K562 (cell line): ENCODE measurements at regions not wholly inside any gene's neighbourhood (a gene's known extent, or its start where the extent isn't known, plus 50 kb on each side); places are given as distances from the start of the nearest gene placed in this dataset.

Experiments used
- CTCF ChIP-seq, 3 experiments: IDR thresholded peaks in 2 of 3; conservative IDR thresholded peaks in 1 of 3; 2 replicates each; pipeline ENCODE4 v1.5.1; 2011 to 2012; ENCODE audit warnings: low read length in 3 of 3, mild to moderate bottlenecking in 3 of 3, control low read depth in 2 of 3, improper control_type of control experiment in 1 of 3, inconsistent platforms in 1 of 3, low read depth in 1 of 3, mixed read lengths in 1 of 3, moderate library complexity in 1 of 3; ENCODE audit not compliant: insufficient read depth in 2 of 3
- HMG20A ChIP-seq: fragments of 450-650 bp; formaldehyde crosslinking; conservative IDR thresholded peaks from 2 replicates; pipeline ENCODE4 v1.4.0; 2020; ENCODE audit warnings: mild to moderate bottlenecking, mixed read lengths
- KDM1A ChIP-seq, 2 experiments: fragments of 450-650 bp; IDR thresholded peaks; 2 replicates each; pipeline ENCODE4 v1.6.1; 2016; ENCODE audit warnings: mild to moderate bottlenecking in 2 of 2
- KDM4B ChIP-seq, 2 experiments: fragments of 450-650 bp in 1 of 2; sonication (generic) in 1 of 2; IDR thresholded peaks; 2 replicates each; pipeline ENCODE4 v1.6.1; 2016 to 2017; ENCODE audit warnings: borderline replicate concordance in 2 of 2, antibody characterized with exemption in 1 of 2, low read depth in 1 of 2, mild to moderate bottlenecking in 1 of 2
- MNT ChIP-seq, 2 experiments: fragments of 450-650 bp; conservative IDR thresholded peaks; 2 replicates each; pipeline ENCODE4 v1.6.1; 2017; ENCODE audit warnings: mild to moderate bottlenecking in 2 of 2, moderate library complexity in 2 of 2
- MTA1 ChIP-seq: fragments of 450-650 bp; IDR thresholded peaks from 2 replicates; pipeline ENCODE4 v1.6.1; 2017; ENCODE audit warnings: borderline replicate concordance
- NFRKB ChIP-seq: fragments of 450-650 bp; IDR thresholded peaks from 2 replicates; pipeline ENCODE4 v1.6.1; 2016; ENCODE audit warnings: low read depth
- ZNF740 ChIP-seq, 3 experiments: fragments of 200-800 bp in 1 of 3; sonication (Bioruptor generic) in 1 of 3; sonication (generic) in 1 of 3; formaldehyde crosslinking in 1 of 3; IDR thresholded peaks; 2 replicates each; pipeline versions ENCODE4 v1.6.1 to v1.8.0; 2016 to 2022; ENCODE audit warnings: mild to moderate bottlenecking in 2 of 3, missing compliant biosample characterization in 2 of 3, missing genetic modification characterization in 2 of 3, missing genetic modification reagents in 1 of 3
- ZSCAN29 ChIP-seq: fragments of 450-650 bp; IDR thresholded peaks from 2 replicates; pipeline ENCODE4 v1.6.1; 2017

GRCh38 chr5:40441733-40442132 is 238.0 kb upstream of the PTGER4 start:
- no peak for TF ChIP-seq KDM4B (IDR thresholded peaks at IDR 0.05; ENCODE audit: borderline replicate concordance in 2 of 2, low read depth in 1 of 2)
- no peak for TF ChIP-seq CTCF (IDR thresholded peaks at IDR 0.05 in 2 of 3, conservative IDR thresholded peaks at IDR 0.05 in 1 of 3; ENCODE audit: insufficient read depth in 2 of 3, low read depth in 1 of 3, low read length in 3 of 3)
- no peak for TF ChIP-seq NFRKB
- TF ChIP-seq MTA1 = no peak
- TF ChIP-seq KDM1A (IDR thresholded peaks at IDR 0.05) = no peak
- TF ChIP-seq HMG20A = no peak
- TF ChIP-seq MNT (conservative IDR thresholded peaks at IDR 0.05) = no peak
- no peak for TF ChIP-seq ZNF740 (CRISPR knock-in tag; IDR thresholded peaks at IDR 0.05)
- no peak for TF ChIP-seq ZNF740 (tag; IDR thresholded peaks at IDR 0.05)
- TF ChIP-seq ZSCAN29 = no peak
